DMS53 treated with DMSO at 0.1 percent for 48 hours (cell line): ENCODE measurements at regions not wholly inside any gene's neighbourhood (a gene's known extent, or its start where the extent isn't known, plus 50 kb on each side); places are given as distances from the start of the nearest gene placed in this dataset.
"Not testable (repeated sequence)": the region's sequence is repeated elsewhere in the genome, so short reads cannot be mapped to it uniquely, and the experiment has no call there.

Source experiments
- DNase-seq: peaks from one replicate; lab custom pipeline; 2025; ENCODE audit not compliant: unreplicated experiment; lab: John Stamatoyannopoulos, UW

DNA sequence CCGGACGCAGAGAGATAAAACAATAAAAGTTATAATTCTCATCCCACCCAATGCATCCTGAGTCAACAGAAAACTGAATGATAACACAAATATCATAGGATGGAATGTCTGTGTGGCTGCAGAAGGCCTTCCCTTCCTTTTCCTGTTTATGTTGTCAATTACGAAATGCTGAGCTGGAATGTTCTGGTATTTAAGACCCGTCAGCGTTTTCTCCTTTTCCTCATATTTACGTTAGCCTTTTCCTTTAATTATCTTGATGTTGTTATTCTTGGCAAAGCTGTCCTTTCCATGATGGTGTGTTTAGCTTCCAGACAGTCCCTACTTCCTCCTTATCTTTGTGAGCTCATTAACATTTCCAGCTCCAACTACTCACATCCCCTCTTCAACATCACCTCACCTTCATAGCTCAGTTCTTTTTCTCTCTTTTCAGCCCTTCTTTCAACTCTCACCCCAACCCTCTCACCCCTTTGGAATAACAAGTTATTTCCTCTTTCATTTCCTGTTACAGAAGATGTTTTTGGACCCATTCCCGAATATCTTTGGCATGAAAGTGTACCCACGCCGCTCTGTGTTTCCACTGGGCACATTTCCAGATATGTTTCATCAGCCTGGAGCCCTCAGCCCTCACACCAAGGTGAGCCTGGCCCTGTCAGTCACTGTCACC lies 221.6 kb downstream of the NR2F1-AS1 start:
- DNase-seq = no peak

DNA sequence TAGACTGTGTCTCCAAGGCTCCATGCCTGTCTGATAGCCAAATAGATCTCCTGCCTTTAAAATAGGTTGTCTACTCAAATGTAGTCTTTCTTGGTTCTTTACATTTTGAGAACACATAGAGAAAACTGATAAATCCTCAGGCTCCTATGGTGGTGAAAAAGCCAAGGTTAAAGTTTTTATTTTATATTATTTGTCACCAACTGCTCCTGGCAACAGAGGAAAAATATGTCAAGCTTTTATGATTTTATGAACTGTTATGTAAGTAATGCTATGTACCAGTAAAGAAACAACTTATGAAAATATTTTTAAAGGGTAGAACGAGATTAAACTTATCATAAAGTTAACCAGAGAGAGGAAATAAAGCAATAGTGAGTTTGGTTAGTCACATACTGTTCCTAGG lies 222.8 kb downstream of the NR2F1-AS1 start:
- DNase-seq = no peak

DNA sequence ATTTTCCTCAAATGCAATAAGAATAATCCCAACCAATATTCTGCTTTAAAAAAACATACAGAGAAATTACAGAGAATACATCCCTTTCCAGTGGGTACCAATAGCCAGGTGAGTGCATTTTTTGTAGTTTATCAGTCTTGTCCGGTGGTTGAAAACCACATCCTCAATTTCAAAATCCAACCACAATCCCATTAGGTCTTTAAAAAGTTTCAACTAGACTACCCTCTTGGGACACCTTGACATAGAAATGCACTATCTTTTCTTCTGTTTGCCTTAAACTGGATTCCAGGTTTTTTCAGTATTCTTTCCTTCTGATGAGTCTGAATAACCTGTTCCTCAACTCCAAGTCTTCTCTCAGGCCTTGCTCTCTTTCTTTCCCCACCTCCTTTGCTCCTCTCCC lies 223.3 kb downstream of the NR2F1-AS1 start:
- DNase-seq = no peak

DNA sequence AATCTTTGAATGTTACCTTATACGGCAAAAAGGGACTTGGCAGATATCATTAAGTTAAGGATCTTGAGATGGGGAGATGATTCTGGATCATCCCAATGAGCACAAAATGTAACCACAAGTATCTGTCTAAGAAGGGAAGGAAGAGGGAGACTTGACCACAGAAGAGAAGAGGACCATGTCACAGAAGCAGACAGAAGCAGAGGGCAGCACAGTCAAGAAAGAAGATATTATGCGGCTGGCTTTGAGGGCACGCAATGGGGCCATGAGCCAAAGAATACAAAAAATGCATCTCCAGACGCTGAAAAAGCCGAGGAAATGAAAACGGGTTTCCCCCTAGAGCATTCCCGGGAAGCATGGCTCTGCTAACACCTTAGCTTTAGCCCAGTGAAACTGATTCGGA lies 225.3 kb downstream of the NR2F1-AS1 start:
- DNase-seq = no peak

DNA sequence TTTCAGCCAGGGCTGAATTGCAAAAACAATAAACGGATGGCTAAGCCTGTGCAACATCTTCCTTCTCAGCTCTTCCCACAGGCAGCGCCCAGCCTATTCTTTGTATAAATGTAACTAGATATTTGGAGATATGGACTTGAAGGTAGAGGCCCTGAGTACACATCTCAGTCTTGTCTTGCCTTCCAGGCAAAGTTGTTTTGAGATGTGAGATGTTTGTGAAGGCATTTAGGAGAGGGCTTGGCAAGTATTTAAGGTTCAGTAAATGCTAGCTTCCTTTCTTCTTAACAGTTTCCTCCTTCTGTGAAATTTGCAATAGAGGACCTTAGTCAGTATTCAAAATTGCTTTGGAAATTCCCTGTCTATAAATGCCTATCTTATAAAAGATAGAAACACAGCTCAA lies 228.8 kb downstream of the NR2F1-AS1 start:
- DNase-seq = no peak

DNA sequence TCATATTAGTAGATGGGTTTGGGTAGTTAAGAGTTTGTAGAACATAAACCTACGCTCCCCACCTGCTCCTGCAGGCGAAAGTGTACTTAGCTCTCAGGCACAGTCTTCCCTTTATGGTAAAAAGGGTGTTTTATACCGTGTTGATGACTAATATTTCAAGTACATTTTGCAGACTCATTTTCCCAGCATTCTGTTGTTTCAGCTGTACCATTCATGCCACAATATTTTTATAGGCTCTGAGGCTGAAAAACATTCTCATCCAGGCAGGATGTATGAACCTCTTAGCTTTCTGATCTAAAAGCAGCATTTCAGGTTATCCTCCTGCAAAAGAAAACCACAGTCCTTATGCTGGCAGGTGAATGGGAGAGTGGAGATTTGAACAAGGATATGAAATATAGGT lies 231.4 kb downstream of the NR2F1-AS1 start:
- DNase-seq = peak; percentile 95

DNA sequence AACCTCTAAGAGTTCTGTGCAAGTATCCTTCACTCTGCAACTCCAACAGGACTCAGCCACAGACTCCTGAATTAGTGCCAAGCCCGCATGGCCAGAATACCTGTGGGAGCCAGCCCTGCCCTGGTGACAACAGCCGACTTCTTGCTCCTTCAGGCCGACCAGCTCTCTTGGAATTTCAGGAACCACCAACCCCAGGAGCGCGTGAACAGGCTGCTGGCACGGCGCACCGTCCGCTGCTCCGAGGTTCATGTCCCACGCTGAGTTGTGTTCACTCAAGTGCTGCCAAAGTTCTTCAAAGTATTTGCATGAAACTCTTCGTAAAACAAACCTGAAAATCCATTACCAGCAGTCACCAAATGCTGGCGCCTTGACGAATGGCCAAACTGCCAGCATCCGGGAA lies 232.8 kb downstream of the NR2F1-AS1 start:
- DNase-seq = no peak

DNA sequence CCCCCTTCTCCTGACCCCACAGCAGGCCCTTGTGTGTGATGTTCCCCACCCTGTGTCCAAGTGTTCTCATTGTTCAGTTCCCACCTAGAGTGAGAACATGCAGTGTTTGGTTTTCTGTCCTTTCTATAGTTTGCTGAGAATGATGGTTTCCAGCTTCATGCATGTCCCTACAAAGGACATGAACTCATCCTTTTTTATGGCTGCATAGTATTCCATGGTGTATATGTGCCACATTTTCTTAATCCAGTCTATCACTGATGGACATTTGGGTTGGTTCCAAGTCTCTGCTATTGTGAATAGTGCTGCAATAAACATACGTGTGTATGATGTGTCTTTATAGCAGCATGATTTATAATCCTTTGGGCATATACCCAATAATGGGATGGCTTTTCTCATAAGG lies 234.2 kb downstream of the NR2F1-AS1 start:
- DNase-seq = not testable (repeated sequence)

DNA sequence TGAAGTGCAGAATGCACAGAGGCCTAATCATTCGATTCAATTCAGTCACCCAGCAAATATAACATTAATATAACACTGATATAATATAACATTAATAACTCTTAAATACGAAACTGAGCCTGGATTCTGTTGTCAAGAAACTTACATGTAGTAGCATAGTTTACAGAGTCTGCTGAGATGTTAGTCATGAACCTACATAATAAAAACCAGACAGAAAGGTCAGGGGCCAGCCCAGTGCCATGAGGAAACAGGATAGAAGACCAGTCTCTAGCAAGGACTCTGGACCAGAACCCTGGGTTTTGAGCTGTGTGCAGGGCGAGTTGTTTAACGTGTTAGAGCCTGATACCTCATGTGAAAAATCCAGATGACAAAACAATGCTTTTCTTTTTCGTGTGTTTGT lies 234.7 kb downstream of the NR2F1-AS1 start:
- DNase-seq = no peak

DNA sequence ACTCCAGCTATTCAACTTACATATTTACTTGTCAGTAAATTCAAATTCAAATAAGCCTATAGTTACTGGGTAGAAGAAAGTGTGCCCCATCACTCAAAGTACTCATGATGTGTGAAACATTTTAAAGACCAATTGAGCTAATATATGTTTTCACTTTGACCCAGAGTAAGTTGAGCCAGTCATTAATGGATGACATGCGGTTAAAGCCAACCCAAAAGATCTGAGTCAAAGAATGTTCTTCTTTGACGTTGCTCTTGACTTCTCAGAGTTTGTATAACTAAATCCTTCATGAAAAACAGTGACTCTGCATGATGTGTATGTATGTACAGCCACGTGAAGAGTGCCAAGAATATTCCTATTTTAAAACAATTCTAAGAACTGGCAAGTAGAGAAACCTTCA lies 237.4 kb downstream of the NR2F1-AS1 start:
- no peak for DNase-seq

DNA sequence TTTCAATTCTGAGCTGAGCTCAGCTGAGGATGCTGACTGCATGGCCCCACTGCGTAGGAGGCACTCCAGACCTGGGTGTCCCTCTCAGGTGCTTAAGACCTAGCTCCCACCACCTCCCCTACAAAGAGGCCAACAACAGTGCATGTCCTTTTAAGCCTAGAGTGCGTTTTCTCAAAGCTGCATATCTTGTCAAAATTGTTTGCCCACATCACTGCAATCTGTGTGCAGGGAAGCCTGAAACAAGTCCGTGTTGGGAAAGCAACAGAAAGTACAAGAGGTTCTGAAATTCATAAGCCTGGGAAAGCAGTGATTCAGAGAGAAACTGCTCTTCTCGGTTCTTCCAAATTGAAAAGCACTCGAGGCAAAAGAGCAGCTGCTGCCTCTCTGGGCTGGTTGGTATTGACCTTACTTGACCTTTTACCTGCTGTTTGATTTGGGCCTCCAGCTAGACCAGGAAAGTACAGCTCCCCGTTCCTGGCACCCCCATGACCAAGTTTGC lies 238.4 kb downstream of the NR2F1-AS1 start:
- DNase-seq = peak; percentile 63

DNA sequence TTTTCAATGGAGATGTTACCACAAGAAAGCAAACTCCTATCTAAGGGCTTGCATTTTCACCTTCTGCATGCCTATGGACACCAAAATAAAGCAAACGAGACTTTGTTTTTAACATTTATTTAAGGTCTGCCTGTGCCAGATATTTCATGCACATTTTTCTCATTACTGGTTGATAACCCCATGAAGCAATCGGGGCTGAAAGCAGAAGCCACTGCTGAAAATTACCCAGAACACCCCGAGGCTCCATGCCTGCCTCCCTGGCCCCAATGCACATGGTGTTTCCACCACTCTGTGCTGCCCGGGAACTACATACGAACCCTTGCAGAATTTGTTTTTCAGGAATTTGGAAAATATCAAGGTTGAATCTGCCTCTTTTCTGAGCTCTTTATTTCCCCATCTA lies 240.1 kb downstream of the NR2F1-AS1 start:
- no peak for DNase-seq

DNA sequence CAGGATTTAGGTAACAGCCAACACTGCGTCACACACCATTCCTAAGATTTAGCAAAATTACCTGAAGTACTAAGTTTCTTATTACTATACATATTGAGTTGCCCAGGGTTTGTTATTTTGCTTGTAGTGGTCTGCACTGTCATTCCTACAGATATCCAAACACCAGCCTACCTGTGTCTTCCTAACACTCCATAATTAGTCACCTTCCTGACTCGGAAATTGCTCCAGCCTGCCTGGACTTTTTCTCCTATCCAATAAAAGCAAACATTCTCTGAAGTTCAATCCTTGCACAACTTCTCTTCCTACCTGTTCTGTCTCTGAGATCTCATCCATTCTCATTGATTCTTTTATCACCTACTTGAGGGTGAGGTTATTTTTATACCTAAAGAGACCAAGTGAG lies 243.9 kb downstream of the NR2F1-AS1 start:
- DNase-seq = no peak

DNA sequence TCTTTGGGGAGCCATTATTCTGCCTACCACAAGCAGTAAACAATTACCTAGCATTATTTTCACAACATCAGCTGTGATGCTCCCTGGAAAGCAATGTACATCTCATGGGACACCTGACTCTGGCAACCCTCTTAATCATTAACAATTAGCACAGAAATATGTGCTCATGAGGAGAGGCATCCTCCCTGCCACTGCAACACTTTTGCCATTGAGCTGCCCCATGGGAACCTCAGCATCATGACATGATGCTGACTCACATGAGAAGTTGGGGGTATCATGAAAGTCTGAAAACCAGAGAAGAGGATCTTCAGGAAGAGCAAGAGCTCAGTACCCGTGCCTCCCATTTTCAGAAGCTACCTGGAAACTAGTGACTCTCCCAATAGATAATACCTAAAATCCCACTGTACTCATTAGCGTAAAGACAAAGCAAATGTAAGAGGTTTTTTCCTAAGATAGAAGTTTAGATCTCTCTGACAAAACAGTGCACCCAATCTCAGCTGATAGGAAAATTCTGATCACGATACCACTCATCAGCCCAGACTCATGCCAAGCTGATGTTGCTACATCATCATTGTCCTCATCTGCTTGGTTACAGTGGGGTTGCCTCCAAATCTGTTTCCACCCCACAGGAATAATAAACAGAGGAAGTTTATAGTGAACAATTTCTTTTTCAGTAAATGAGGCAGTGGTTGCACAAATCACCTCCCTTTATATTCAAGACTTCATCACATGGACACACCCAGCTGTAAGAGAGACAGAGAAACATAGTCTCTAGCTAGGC lies 244.5 kb downstream of the NR2F1-AS1 start:
- DNase-seq = no peak

DNA sequence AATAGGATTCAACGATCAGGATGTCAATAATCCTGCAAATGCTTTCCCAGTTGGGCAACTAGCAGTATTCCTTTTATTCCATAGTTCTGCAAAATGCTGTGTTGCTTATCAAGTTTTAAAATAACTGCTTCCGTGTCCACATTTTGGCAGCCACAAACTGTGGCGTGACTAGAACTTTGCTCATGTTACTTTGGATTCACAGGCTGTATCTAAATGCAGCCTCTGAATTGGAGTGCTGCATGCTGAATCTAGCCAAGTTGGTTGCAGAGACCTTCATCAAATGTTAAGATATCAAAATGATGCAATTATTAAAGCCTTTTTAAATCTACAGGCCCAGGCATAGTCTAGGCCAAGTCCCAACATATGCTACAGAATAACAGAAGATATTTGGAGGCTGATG lies 249.2 kb downstream of the NR2F1-AS1 start:
- DNase-seq = no peak

DNA sequence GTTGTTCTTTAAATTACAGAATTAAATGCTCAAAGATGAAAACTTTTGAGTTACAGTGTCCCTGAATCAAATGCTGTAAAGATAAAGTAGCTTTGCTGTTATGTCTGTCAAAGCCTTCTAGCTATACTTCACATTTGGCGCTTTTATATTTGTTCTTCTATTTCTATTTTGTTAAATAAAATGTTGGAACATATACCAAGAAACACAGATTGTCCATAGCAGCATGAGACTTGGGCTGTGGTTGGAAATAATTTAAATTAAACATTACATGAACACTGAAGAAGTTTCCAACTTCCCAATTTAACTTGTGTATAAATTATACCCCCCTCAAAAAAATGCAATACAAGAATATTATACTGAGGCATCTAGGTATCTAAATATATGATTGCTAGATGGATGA lies 249.8 kb downstream of the NR2F1-AS1 start:
- DNase-seq = no peak

DNA sequence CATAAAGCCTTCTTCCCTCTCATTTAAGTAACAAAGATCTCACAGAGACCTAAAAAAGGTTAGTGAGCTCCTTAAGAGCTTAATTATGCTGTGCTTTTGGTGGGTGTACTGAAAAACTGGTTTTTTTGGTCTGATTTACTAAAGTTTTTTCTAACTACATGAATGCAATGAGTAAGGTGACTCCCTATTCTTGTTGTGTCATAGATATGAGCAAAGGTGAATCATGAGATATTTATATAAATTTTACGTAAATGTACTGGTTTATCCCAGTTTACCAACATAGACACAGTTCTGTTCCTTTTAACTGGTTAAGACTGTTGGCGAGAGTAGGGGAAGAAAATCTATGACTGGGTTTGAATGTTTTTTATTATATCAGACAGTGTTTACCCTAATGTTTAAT lies 250.5 kb downstream of the NR2F1-AS1 start:
- DNase-seq = no peak

DNA sequence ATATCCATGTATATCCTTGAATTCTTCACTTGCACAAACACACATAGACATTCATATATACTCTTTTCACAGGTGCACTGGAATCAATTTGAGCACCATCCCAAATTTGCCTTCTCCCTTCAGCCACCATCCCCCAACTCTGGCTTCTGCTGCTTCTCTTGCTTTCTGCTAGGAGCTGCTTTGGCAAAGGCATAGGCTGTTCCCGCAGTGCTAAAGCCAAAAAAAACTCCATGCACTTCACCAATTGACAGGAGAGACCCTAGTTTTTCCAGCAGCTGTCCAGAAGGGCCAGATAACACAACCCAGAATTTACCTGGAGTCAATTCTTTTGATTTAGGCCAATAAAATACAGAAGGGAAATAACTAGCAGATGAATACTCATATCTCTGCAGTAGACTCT lies 251.3 kb downstream of the NR2F1-AS1 start:
- no peak for DNase-seq

DNA sequence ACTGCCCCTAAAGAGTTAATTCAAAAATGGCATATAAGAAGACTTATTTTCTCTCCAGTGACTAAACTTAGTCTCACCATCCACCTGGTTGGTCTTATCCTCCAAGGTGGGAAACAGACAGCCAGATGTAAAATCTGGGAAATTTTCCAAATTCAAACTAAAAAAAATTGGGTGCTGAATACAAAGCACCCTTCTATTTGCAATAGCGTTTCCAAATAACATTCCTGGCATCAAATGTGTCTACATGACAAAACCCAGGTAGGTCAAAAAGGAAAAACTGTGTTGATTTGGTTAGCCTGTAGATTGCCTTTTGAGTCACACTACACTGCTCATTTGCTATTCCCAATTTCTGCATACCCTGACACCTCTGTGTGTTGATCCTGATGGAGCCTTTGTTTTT lies 252.2 kb downstream of the NR2F1-AS1 start:
- no peak for DNase-seq

DNA sequence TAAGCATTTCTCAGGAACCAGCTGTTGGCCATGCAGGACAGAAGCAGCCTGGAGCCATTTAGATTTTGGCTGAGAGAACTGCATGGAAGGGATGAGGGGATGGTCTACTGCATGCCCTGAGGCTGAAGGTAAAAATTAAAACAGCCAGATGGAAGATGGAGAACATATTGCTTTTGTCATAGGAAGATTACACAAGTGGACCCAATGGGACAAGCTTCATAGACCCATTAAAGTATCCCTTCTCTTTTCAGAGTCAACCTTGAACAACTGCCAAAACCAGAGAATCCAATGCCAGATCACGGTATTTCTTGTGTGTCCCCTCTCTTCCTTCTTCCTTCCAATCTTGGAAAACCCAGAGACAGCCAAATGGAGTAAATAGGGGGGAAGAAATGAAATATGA lies 253.4 kb downstream of the NR2F1-AS1 start:
- DNase-seq = no peak

DNA sequence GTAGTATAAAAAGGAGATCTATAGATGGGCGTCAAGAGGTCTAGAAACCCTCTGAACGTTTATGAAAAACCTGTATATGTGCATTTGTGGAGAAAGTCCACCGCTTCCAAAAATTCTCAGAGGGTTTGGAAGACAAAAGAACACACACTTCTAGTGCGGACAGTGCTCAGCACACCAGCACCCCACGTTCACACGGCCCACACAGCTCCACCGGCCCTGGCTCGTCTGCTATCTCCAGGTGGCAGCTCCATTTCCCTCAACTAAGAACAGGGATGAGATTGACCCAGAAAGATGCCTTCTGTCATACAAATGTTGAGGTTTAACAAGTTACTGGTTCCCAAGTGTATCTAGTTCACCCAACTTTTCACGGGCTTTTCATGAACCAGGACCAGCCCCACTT lies 255.1 kb downstream of the NR2F1-AS1 start:
- no peak for DNase-seq

DNA sequence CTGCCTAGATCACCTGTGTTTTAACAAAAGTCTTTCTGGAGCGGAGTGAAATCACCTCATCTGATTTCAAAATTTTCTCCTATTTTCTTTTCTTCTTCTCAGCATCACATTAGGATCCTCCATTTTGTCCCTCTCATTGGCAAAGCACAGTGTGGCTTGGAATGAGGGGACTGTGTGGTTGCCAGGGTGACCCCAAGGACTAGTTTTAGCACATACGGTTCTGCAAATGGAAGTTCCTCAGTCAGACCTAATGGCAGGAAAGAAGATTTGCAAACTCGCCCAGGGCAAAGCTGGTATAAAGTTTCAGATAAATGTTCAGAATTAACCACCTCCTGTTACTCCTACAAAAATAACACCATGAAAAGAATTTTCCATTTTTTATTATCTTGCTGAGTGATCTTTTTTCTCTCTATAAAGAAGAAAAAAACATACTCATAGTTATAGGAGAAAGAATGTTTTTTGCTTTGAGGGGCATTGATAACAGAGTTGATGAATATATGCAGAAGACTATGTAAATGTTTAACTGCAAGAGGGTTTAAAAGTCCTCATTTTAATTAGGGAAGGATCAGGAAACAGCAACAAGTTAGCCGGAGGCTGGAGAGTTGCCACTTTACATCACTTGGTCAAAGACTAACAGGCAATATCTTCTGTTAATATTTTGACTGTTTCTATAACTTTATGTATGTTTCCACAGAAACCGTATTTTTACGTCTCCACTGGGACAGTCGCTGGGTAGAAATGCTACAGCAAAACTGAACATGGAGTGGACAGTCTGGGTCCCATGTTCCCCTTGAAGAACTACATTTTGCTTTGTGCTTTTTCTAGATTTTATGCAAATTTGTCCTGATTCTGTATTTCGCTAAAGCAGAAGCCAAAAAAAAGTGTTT lies 257.8 kb downstream of the NR2F1-AS1 start:
- DNase-seq = no peak
